Upper lobe of left lung (tissue), 4 donors: ENCODE measurements at regions not wholly inside any gene's neighbourhood (a gene's known extent, or its start where the extent isn't known, plus 50 kb on each side); places are given as distances from the start of the nearest gene placed in this dataset.

Experiments used
- POLR2A ChIP-seq, 4 donors: fragments of 450-650 bp; IDR thresholded peaks; one replicate each; pipeline ENCODE4 v1.5.1; 2016 to 2017; ENCODE audit warnings: antibody characterized with exemption in 4 of 4, mild to moderate bottlenecking in 2 of 4
- POLR2AphosphoS5 ChIP-seq, 2 donors: sonication (generic); formaldehyde crosslinking; IDR thresholded peaks; one replicate each; pipeline ENCODE4 v1.5.1; 2017; ENCODE audit warnings: antibody characterized with exemption in 2 of 2
- TF ChIP-seq, protein P1 (sequence below), 6 experiments: fragments of 450-650 bp in 4 of 6; fragments of 200-600 bp in 2 of 6; sonication (generic) in 2 of 6; IDR thresholded peaks; one replicate each; pipeline ENCODE4 v1.5.1; 2016 to 2019; ENCODE audit warnings: antibody characterized with exemption in 6 of 6

DNA sequence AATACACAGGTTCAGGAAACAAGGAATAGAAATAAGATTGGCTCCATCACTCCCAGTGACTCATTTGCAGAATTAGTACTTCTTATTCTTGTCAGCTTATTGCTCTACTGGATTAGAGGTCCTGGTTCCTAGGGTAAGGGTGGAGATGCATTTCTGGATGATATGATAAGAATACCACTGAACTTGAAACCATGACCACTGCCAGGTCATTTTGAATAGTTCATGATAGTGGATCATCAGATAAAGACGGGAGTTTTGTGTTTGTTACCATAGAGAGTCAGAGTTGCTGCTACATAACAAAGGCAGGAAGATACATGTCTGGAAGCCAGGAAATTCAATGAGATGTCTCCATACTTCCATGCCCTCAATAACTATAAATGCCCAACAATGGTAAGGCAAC is 109.2 kb upstream of the FAT1 start:
- TF ChIP-seq POLR2A (IDR thresholded peaks at IDR 0.05) (no peak), POLR2AphosphoS5 (IDR thresholded peaks at IDR 0.05) (no peak)
- TF ChIP-seq, protein P1, sequence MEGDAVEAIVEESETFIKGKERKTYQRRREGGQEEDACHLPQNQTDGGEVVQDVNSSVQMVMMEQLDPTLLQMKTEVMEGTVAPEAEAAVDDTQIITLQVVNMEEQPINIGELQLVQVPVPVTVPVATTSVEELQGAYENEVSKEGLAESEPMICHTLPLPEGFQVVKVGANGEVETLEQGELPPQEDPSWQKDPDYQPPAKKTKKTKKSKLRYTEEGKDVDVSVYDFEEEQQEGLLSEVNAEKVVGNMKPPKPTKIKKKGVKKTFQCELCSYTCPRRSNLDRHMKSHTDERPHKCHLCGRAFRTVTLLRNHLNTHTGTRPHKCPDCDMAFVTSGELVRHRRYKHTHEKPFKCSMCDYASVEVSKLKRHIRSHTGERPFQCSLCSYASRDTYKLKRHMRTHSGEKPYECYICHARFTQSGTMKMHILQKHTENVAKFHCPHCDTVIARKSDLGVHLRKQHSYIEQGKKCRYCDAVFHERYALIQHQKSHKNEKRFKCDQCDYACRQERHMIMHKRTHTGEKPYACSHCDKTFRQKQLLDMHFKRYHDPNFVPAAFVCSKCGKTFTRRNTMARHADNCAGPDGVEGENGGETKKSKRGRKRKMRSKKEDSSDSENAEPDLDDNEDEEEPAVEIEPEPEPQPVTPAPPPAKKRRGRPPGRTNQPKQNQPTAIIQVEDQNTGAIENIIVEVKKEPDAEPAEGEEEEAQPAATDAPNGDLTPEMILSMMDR (IDR thresholded peaks at IDR 0.05) = no peak
